HG03342 (cell line): ENCODE measurements at regions not wholly inside any gene's neighbourhood (a gene's known extent, or its start where the extent isn't known, plus 50 kb on each side); places are given as distances from the start of the nearest gene placed in this dataset.

Experiments
- ATAC-seq: cut with Tn5 transposase; IDR thresholded peaks from one replicate; pipeline ENCODE4 v1.9.1; 2021; ENCODE audit warnings: mild to moderate bottlenecking, moderate library complexity; ENCODE audit not compliant: unreplicated experiment

- peak; percentile 71 for ATAC-seq
Measured at GRCh38 chr10:6781133-6781770, 201.2 kb upstream of the PRKCQ start.

GRCh38 chr10:6780008-6780677, 200.1 kb upstream of the PRKCQ start:
- ATAC-seq, result no peak

GRCh38 chr10:6778992-6779701, 199.1 kb upstream of the PRKCQ start:
- ATAC-seq, result no peak

- no peak for ATAC-seq
Measured at GRCh38 chr10:6776170-6776569, 196.1 kb upstream of the PRKCQ start.

GRCh38 chr10:6774406-6774805, 194.3 kb upstream of the PRKCQ start:
- no peak for ATAC-seq

GRCh38 chr10:6771331-6771730, 191.3 kb upstream of the PRKCQ start:
- ATAC-seq, result no peak

- no peak for ATAC-seq
Measured at GRCh38 chr10:6770846-6771245, 190.8 kb upstream of the PRKCQ start.

- no peak for ATAC-seq
Measured at GRCh38 chr10:6769704-6770417, 189.8 kb upstream of the PRKCQ start.

GRCh38 chr10:6766131-6766801, 186.2 kb upstream of the PRKCQ start:
- ATAC-seq, result no peak

GRCh38 chr10:6763423-6763822, 183.3 kb upstream of the PRKCQ start:
- no peak for ATAC-seq

GRCh38 chr10:6763001-6763400, 182.9 kb upstream of the PRKCQ start:
- no peak for ATAC-seq

- ATAC-seq, result no peak
Measured at GRCh38 chr10:6759961-6760360, 179.9 kb upstream of the PRKCQ start.

- no peak for ATAC-seq
Measured at GRCh38 chr10:6757158-6757557, 177.1 kb upstream of the PRKCQ start.

GRCh38 chr10:6756716-6757115, 176.6 kb upstream of the PRKCQ start:
- no peak for ATAC-seq

GRCh38 chr10:6755781-6756460, 175.8 kb upstream of the PRKCQ start:
- peak; percentile 71 for ATAC-seq

- ATAC-seq, result no peak
Measured at GRCh38 chr10:6753644-6754043, 173.6 kb upstream of the PRKCQ start.

GRCh38 chr10:6751363-6751762, 171.3 kb upstream of the PRKCQ start:
- no peak for ATAC-seq

- no peak for ATAC-seq
Measured at GRCh38 chr10:6748981-6749635, 169.0 kb upstream of the PRKCQ start.

GRCh38 chr10:6748029-6748428, 168.0 kb upstream of the PRKCQ start:
- no peak for ATAC-seq

GRCh38 chr10:6746782-6747181, 166.7 kb upstream of the PRKCQ start:
- ATAC-seq, result no peak
